ENCODE measurements at regions not wholly inside any gene's neighbourhood (a gene's known extent, or its start where the extent isn't known, plus 50 kb on each side); places are given as distances from the start of the nearest gene placed in this dataset.

GRCh38 chr6:167469101-167469500 is 144.2 kb downstream of the TTLL2 start:
- no peak overlapping the region for H3K27ac ChIP-seq (ENCODE audit: extremely low read length, insufficient read depth, low read length)
- H3K36me3 ChIP-seq (replicated peaks in 1 of 2; ENCODE audit: control insufficient read depth in 1 of 2, insufficient read depth in 2 of 2, low read length in 2 of 2) = no peaks in the 10 kb centered on the region
- H3K27me3 ChIP-seq (ENCODE audit: control insufficient read depth in 1 of 2, insufficient read depth in 2 of 2, low read length in 2 of 2) = peaks cover 0 to 37% of the 10 kb centered on the region in 2 experiments; a peak in 4 of 5 replicates
- BruUV-seq (replicated peaks) = no TSS peak
- no peak overlapping the region for H3K4me3 ChIP-seq (replicated peaks in 1 of 3; ENCODE audit: insufficient read depth in 1 of 3, low read depth in 2 of 3, low read length in 3 of 3)
- H3K4me2 ChIP-seq (ENCODE audit: low read depth, low read length) = no peak overlapping the region
- FAIRE-seq = no peak
- ChIA-PET CTCF (ENCODE audit: low intra/inter-chr PET ratio, low total read pairs) (no interaction called here), POLR2A (no interaction called here)
- no peak for DNase-seq (ENCODE audit: low spot score)
- no peak overlapping the region for H2AFZ ChIP-seq (ENCODE audit: low read length)
- intact Hi-C loops (cut with micrococcal nuclease; ENCODE audit: unreplicated experiment) (no loop called here), in situ Hi-C loops (cut with HindIII; ENCODE audit: extremely low pct_ligation_motif_present, low pct_unique_long_range_greater_than_20kb) (no loop called here)
- H4K20me1 ChIP-seq (ENCODE audit: insufficient read depth, low read length) = no peaks in the 10 kb centered on the region
- H3K79me2 ChIP-seq (ENCODE audit: insufficient read depth, low read length) = no peaks in the 10 kb centered on the region
- TF ChIP-seq TP53 (CRISPR knock-in tag; conservative IDR thresholded peaks at IDR 0.05) (no peak), PBX2 (CRISPR knock-in tag; IDR thresholded peaks at IDR 0.05) (no peak), ZNF768 (CRISPR knock-in tag; IDR thresholded peaks at IDR 0.05) (no peak), KDM2A (CRISPR knock-in tag; IDR thresholded peaks at IDR 0.05; ENCODE audit: borderline replicate concordance, low read depth) (no peak), ZMYM3 (CRISPR knock-in tag; IDR thresholded peaks at IDR 0.05) (no peak), LRRFIP1 (CRISPR knock-in tag; conservative IDR thresholded peaks at IDR 0.05) (no peak), MLLT10 (CRISPR knock-in tag; IDR thresholded peaks at IDR 0.05) (no peak), NR2F2 (IDR thresholded peaks at IDR 0.05; ENCODE audit: borderline replicate concordance, low read depth) (no peak)
- no peaks in the 10 kb centered on the region for H3K9me3 ChIP-seq (ENCODE audit: low read length)
- H3K4me1 ChIP-seq (ENCODE audit: insufficient read depth, low read length) = peaks cover 19% of the 10 kb centered on the region
- 49% methylated on average over 3 of the region's 3 CpGs for WGBS (ENCODE audit: low lambda C conversion rate)
- H3K9ac ChIP-seq (ENCODE audit: insufficient read depth, low read depth, low read length) = no peak overlapping the region
- ATAC-seq = no peak
